Right renal pelvis (tissue), 4 donors: ENCODE measurements at regions not wholly inside any gene's neighbourhood (a gene's known extent, or its start where the extent isn't known, plus 50 kb on each side); places are given as distances from the start of the nearest gene placed in this dataset.
"Not testable (repeated sequence)": the region's sequence is repeated elsewhere in the genome, so short reads cannot be mapped to it uniquely, and the experiment has no call there.

ENCODE experiments used
- DNase-seq, 4 donors: peaks; one replicate each; pipeline ENCODE4 v3.0.0-alpha.2; 2013; ENCODE audit warnings: low read depth in 4 of 4, low spot score in 3 of 4, missing footprints in 1 of 4

DNA sequence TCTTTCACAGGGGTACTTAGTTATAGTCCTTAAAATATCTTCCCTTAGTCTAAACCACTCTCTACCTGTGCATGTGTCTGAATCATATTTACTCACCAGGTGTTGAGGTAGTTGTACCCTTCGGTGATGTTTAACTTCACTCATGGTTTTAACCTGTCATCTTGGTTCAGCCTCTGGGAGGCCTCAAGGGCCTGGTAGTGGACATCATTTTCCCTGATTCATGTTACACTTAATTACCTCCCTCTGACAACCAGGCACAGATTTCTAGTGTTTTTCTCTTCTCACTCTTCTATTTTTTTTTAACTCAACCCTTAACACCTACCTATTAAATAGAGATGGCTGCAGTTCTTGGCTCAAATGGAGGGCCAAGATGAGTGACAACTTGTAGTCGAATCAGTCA lies 505.4 kb downstream of the TMEM114 start:
- no peak for DNase-seq

DNA sequence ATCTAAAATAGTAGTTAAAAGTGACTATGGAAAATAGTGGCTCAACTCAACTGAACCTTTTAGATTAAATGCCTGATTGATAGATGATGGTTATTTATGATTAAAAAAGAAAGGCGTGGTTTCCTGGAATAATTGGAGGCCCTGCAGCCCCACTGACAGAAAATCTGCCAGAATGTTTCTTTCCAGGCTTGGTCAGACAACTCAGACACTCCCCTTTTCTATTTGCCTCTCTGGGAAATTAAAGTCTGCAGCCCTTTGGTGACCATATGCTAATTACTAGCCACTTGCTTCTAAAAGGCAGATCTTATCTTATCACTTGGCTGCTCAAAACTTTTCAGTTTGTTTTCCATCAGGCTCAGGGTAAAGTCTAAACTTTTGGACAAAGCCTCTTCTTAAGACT lies 506.0 kb downstream of the TMEM114 start:
- DNase-seq: no peak

DNA sequence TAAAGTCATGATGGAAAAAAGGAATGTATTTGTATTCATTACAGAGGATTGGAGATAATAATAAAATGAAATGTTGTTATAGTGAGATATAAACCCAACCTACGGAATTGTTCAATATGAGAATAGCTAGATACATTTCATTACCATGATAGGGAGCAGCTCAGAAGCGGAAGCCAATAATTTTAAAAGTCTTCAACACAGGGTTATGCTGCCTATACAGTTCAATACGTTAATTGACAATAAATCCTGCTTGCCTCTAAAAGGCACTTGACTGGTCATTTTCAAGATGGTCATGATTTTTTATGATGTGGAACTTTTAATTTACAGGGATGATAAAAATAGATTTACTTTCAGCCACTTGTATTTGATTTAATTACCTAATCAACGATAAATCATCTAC lies 506.8 kb downstream of the TMEM114 start:
- DNase-seq: no peak

DNA sequence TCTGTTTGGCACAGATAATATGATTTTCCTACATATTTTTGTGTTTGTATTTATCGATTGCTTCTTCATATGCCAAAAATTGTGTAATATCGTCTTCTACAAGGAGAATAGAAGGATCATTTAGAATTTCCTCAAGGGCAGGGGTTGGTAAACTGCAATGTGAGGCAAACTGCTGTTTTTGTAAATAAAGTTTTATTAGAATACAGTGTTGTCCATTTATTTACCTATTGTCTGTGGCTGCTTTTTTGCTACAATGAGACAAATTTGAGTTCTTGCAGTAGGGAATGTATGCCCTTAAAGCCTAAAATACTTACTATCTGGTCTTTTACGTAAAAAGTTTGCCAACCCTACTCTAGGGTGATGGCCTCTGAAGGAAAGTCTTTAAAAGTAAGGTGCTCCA lies 509.5 kb downstream of the TMEM114 start:
- DNase-seq: no peak

DNA sequence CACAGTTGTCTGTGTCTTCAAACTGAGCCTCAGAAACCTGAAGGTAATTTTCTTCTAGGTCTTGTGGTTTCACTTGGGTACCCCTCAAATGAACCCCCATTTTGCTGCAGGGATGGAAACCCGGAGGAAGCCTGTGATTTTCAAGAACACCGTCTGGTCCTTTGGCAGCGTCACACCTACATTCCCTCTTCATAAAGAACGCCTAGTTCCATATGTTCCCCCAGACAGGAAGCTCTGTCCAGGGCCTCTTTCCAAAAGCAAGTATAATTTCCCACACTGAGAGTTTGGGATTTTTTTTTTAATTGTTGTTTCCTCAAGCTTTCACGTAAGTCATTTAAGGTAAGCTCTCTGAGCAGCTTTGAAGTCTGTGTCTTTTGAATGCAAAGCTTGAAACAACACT lies 515.0 kb downstream of the TMEM114 start:
- DNase-seq: no peak

DNA sequence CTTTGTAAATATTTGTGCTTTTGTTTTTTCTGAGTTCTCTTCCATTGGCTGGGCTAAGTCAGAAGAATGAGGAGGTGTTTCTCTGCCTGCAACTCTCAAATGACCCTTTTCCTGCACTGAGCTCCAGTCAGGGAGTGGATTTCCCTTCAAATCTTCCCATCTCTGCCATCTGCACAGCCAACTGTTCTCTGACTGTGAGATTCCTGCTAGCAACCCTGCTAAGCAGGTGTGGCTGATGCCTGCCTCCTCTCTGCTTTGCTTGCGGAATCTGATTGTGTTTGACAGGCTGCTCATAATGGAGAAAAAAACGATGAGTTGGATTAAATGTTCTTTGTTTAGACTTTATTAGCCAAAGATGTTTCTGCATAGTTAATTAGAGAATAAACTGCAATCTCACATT lies 519.8 kb downstream of the TMEM114 start:
- no peak for DNase-seq

DNA sequence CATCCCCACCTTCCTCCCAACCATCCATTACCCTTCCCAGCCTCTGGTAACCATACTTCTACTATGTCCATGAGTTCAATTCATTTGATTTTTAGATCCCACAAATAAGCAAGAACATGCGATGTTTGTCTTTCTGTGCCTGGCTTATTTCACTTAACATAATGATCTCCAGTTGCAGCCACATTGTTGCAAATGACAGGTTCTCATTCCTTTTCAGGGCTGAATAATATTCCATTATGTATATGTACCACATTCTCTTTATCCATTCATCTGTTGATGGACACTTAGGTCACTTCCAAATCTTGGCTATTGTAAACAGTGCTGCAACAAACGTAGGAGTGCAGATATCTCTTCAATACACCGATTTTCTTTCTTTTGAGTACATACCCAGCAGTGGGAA lies 522.1 kb downstream of the TMEM114 start:
- not testable (repeated sequence) for DNase-seq

DNA sequence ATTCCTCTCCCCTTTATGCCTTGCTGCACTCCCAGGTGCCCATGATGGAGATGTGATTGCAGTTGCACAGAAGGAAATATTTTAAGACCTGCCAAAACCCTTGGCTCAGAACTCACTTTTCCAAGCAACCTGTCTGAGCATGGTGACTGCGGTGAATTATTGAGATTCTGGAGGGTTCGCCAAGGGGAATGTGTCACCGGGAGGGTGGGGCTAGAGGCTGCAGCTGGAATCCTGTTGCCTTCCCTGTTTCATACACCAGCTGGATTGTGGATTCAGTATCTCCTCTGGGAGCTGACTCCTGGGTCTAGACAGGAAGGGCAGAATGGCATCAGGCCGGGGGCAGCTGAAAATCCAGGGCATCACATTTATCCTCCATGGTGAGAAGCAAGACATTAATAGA lies 527.2 kb downstream of the TMEM114 start:
- DNase-seq: no peak

DNA sequence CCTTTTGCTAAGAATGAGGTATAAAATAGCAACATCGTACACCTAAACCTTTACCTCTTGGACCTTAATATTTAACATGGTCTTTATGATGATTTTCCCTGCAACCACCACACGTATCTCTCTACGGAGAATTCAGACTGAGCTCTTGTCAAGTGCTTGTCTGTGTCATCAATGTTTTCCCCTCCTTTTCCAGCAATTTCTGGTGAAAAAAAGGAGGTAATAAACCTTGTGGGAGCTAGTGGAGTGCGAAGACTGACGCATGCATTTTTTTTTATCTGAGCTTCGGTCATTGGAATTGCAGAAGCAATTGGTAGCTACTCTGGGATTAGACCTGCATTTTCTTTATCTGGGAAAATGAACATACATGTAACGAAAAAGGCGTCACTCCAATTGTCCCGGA lies 527.6 kb downstream of the TMEM114 start:
- DNase-seq: no peak

DNA sequence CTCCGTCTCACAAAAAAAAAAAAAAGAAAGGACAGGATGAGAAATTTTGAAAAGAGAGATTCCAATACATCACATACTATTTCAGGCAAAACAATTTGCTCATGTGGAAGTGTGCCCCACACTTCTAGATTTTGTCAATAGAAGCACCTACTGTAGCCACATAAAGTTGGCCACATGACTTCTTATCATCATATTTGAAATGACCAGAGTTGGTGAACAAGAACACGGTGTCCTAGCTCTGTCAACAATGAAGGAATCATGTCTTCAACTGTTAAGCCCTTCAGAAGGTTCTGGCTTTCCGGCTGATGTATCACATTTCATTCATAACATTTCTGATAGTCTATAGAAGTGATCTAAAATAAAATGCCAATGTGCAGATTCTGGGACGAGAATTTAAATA lies 534.5 kb downstream of the TMEM114 start:
- no peak for DNase-seq

DNA sequence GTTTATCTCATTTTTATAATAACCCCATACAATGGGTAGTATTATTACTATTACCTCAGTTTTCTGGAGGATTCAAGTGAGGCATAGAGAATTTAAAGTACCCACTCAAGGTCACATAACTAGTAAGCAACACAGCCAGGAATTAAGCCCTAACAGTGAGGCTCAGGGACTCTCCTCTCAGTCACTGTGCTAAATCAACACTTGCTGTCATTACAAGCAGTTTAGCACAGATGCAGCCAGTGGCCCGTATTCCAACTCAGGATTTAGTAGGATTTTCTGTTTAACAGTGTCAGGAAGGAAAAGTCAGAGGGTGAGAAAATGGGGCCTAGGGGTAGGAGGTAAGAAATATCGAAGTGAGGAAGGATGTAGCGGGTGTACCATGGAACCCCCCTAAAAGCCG lies 536.9 kb downstream of the TMEM114 start:
- no peak for DNase-seq

DNA sequence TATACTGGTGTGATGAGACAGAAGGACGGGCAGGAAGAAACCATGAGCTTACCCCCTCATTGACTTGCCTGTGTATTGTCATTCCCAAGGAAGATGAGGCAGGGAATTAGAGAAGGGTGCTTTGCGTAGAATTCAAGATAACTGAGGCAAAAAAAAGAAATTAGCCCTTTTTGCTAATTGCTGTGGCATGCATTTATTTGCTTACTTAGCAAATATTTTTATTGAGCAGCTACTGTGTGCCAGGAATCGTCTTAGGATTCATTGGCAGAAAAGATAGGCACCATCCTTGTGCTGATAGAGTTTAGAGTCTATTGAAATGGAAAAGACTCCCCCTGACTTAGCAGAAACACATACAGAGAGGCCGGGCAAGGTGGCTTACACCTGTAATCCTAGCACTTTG lies 541.9 kb downstream of the TMEM114 start:
- no peak for DNase-seq

DNA sequence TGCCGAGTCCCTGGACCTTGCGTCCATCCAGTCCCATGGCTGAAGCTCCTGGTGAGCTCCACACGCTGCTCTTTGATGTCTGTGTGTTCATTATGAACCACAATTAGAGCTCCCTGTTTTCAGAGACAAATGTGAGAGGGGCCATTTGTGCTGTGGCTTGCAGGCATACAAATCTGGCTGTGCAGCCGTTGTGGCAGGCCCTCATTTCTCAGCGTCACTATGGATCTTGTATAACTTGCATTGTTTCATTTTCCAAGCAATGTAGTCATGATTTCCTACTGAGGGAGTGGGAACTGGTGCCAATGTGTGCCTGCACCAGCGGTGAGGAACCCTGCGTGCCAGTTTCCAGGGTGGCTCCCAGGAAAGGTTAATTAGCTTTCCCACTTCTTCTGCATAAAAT lies 542.6 kb downstream of the TMEM114 start:
- DNase-seq: no peak

DNA sequence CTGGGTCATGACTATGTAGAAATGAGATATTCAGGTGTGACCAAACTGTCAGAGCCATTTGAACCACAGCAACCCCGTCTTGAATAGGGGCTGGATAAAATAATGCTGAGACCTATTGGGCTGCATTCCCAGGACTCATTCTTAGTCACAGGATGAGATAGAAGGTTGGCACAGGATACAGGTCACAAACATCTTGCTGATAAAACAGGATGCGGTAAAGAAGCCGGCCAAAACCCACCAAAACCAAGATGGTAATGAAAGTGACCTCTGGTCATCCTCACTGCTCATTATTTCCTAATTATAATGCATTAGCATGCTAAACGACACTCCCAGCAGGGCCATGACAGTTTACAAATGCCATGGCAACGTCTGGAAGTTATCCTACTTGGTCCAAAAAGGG lies 545.5 kb downstream of the TMEM114 start:
- DNase-seq: no peak

DNA sequence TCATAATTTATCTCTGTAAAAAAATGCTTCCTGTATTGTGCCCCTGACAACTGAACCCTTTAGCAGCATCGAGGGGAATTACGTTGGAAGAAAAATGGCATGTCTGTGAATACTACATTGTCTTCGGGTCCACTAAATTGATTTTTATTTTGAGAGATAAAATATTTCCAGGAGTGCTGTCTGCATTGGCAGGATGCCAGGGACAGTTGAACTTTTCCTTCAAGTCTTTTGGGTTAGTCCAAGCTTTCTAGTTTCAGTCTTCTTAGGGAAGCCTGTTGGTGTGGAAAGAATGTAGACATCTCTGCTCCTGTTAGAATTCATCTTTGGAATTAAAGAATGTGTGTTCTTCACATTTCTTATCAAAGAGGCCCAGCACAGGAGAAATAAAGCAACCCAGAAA lies 557.9 kb downstream of the TMEM114 start:
- no peak for DNase-seq

DNA sequence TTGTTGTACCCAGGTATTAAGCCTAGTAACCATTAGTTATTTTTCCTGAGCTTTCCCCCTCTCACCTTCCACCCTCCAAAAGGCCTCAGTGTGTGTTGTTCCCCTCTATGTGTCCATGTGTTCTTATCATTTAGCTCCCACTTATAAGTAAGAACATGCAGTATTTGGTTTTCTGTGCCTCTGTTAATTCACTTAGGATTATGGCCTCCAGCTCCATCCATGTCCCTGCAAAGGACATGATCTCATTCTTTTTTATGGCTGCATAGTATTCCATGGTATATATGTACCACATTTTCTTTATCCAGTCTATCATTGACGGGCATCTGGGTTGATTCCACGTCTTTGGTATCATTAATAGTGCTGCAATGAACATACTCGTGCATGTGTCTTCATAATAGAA lies 560.3 kb downstream of the TMEM114 start:
- DNase-seq: not testable (repeated sequence)

DNA sequence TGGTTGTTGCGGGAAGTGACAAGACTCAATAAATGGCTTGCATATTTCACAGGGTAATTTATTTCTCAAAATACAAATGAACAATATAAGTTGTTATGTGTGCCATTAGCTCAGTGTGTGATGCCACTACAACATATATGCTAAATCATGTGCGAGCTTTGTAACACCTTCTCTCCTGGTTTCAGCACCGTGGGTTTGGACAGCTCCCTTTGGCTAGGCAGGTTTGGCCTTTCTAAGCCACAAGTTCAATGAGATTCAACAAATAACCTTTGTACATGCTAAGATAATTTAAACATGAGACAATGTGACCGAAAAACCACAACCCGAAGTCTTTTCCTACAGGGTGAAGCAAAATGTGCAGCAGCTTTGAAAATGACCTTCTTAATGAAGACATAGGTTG lies 563.9 kb downstream of the TMEM114 start:
- peak; percentile 20 to 28 (median 21) for DNase-seq

DNA sequence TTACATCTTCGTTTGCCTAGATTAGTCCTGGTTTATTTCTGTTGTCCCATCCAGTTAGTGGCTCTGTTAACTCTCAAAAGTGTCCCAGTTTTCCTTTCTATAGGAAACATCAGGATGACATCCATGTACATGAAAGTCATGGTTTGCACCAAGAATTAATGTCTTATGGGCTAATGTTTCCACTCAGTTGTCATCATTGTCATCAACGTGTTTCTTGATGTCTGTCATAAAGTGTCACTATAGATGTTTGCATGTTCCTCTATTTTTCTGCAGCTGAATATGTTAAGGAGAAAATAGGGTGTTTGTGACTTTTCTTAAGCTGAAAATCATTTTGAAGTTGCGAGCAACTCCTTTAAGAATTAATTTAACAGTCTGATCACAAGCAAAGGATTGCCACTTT lies 567.0 kb downstream of the TMEM114 start:
- DNase-seq: no peak

DNA sequence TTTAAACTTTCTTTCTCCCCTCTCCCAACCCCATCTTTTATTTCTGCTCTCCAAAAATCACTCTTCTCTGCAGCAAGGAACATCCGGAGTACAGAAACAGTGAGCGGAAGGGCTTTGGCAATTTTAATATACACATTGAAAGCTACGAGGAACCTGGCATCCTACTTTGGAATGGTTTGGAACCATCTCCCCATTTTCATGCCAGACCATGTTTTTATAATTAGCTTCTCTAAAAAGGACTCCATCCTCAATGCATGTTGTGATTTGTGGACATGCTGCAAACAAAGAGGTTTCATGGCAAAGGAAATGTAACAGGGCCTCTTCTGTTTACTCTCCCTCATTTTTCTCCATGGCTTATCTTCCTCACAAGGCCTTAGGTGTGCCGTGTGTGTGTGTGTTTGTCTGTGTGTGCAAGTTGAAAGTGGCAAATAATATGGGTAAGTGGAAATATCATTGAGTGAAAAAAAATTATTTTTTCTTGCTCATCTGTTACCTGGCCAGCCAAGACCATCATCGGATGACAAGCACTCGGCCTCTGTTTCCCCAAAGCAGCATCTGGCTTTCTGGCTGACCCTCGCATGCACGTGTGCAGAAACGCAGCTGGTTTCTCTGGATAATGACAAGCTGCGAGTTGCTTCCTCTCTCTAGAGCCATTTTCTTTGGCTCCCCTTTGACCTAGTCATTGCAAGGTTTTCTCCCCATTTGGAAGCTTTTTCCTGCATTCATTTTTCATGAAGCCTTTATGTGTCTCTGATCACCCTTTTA lies 585.0 kb downstream of the TMEM114 start:
- no peak for DNase-seq

DNA sequence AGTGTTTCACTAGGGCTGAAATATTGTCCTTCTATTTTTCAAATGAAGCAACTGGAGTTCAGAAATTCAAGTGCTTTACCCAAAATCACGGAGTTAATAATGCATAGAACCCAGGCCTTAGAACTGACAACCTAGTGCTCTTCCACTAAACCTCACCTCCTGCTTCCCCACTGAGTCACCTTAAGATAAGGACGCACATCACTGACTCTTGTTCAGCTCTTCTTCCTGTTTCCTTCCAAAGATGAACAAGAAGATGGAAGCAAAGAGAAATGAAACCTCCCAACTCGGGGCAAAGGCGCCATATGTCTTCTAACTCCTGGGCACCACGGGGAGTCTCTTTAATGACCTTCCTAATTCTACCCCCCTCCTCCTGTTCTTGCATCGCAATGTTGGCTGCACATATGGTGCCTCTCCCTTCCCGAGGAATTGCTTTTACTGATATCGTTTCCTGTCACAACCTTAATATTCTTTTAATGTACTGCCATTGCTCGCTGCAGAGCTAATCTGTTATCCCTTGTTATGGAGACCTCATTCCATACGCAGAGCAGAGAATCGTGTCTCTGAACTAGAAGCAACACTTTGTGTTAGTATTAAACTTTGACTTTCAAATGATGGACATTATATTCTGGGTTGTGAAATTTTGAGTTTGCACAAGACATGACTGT lies 591.4 kb downstream of the TMEM114 start:
- no peak for DNase-seq

DNA sequence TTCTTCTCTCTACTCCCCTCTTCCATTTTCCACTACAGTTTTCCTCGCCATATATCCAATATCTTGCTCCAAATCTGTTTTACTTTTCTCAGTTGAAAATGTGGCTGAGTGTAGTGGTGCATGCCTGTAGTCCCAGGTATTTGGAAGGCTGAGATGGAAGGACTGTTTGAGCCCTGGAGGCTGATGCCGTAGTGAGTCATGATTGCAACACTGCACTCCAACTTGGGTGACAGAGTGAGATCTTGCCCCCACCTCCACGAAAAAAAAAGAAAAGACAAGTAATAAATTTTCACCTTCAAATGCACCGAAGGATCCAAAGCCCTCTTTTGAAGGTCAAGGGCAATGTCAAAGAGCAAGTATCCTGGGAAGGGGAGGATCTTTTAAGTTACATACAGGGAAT lies 592.3 kb downstream of the TMEM114 start:
- DNase-seq: no peak

DNA sequence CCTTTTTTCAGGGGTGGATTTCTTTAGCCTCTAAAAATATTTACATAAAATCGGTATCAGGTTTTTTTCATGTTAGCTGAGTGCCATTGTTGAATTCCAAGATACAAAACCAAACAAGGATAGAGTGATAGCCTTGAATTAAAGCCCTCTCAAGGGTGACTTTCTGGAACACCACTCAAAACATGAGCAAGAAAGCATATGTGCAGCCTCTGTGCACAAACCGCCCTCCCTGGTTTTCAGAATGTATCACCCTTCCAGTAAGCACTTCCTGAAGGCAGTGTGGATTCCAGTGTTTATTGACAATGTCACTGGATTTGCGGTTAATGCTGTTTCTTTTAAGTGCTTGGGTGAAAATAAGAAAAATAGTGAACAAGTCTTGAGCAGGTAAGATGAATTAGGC lies 597.7 kb downstream of the TMEM114 start:
- no peak for DNase-seq
